ENCODE measurements at regions not wholly inside any gene's neighbourhood (a gene's known extent, or its start where the extent isn't known, plus 50 kb on each side); places are given as distances from the start of the nearest gene placed in this dataset.
"Not testable (repeated sequence)": the region's sequence is repeated elsewhere in the genome, so short reads cannot be mapped to it uniquely, and the experiment has no call there.

GRCh38 chr11:24198481-24198880, 298.4 kb upstream of the LUZP2 start:
- Mint-ChIP-seq H3K27ac (no peak overlapping the region), H3K4me3 (no peak overlapping the region), H3K9me3 (no peaks in the 10 kb centered on the region), H3K4me1 (no peaks in the 10 kb centered on the region), H3K27me3 (no peaks in the 10 kb centered on the region), H3K36me3 (ENCODE audit: low read depth) (no peaks in the 10 kb centered on the region)
- ChIA-PET POLR2A (no interaction called here), CTCF (no interaction called here)
- no peak for DNase-seq

- ChIA-PET CTCF (no interaction called here), POLR2A (no interaction called here)
- Mint-ChIP-seq H3K36me3 (ENCODE audit: low read depth) (no peaks in the 10 kb centered on the region), H3K27ac (no peak overlapping the region), H3K9me3 (no peaks in the 10 kb centered on the region), H3K27me3 (no peaks in the 10 kb centered on the region), H3K4me1 (no peaks in the 10 kb centered on the region), H3K4me3 (no peak overlapping the region)
- no peak for DNase-seq
Observed at GRCh38 chr11:24199461-24199860, 297.4 kb upstream of the LUZP2 start.

GRCh38 chr11:24206030-24206429, 290.8 kb upstream of the LUZP2 start:
- Mint-ChIP-seq H3K27ac (no peak overlapping the region), H3K27me3 (no peaks in the 10 kb centered on the region), H3K9me3 (no peaks in the 10 kb centered on the region), H3K4me1 (no peaks in the 10 kb centered on the region), H3K4me3 (no peak overlapping the region), H3K36me3 (ENCODE audit: low read depth) (no peaks in the 10 kb centered on the region)
- CTCF ChIA-PET: no interaction called here
- no peak for DNase-seq
- POLR2A ChIA-PET: no interaction called here

GRCh38 chr11:24206511-24206910, 290.3 kb upstream of the LUZP2 start:
- POLR2A ChIA-PET: no interaction called here
- Mint-ChIP-seq H3K27ac (no peak overlapping the region), H3K4me1 (no peaks in the 10 kb centered on the region), H3K27me3 (no peaks in the 10 kb centered on the region), H3K36me3 (ENCODE audit: low read depth) (no peaks in the 10 kb centered on the region), H3K9me3 (peaks cover 2% of the 10 kb centered on the region), H3K4me3 (no peak overlapping the region)
- DNase-seq: no peak
- CTCF ChIA-PET: interaction anchor here (0.7 kb wide), 1 partner anchor 1091 kb away, joined by 3 read pairs; no protein-coding TSS in a partner anchor

- no peaks in the 10 kb centered on the region for H3K27me3 Mint-ChIP-seq
- H3K36me3 Mint-ChIP-seq (ENCODE audit: low read depth): no peaks in the 10 kb centered on the region
- CTCF ChIA-PET: no interaction called here
- POLR2A ChIA-PET: no interaction called here
- H3K27ac Mint-ChIP-seq: no peak overlapping the region
- no peaks in the 10 kb centered on the region for H3K4me1 Mint-ChIP-seq
- H3K4me3 Mint-ChIP-seq: no peak overlapping the region
- no peak for DNase-seq
- H3K9me3 Mint-ChIP-seq: peaks cover 11% of the 10 kb centered on the region
Observed at GRCh38 chr11:24216488-24216887, 280.4 kb upstream of the LUZP2 start.

- POLR2A ChIA-PET; DNase-seq; H3K27me3 Mint-ChIP-seq; H3K9me3 Mint-ChIP-seq; CTCF ChIA-PET; H3K4me1 Mint-ChIP-seq; H3K4me3 Mint-ChIP-seq; H3K36me3 Mint-ChIP-seq (ENCODE audit: low read depth); H3K27ac Mint-ChIP-seq: not testable (repeated sequence)
Observed at GRCh38 chr11:24217319-24217718, 279.5 kb upstream of the LUZP2 start.

- POLR2A ChIA-PET: no interaction called here
- H3K9me3 Mint-ChIP-seq: peaks cover 3% of the 10 kb centered on the region
- no peak overlapping the region for H3K27ac Mint-ChIP-seq
- H3K4me1 Mint-ChIP-seq: no peaks in the 10 kb centered on the region
- no peaks in the 10 kb centered on the region for H3K27me3 Mint-ChIP-seq
- H3K36me3 Mint-ChIP-seq (ENCODE audit: low read depth): no peaks in the 10 kb centered on the region
- H3K4me3 Mint-ChIP-seq: no peak overlapping the region
- no peak for DNase-seq
- CTCF ChIA-PET: no interaction called here
Observed at GRCh38 chr11:24225501-24225900, 271.4 kb upstream of the LUZP2 start.

- Mint-ChIP-seq H3K36me3 (ENCODE audit: low read depth) (no peaks in the 10 kb centered on the region), H3K4me1 (no peaks in the 10 kb centered on the region), H3K9me3 (peaks cover 5% of the 10 kb centered on the region), H3K4me3 (no peak overlapping the region), H3K27me3 (no peaks in the 10 kb centered on the region), H3K27ac (no peak overlapping the region)
- ChIA-PET POLR2A (no interaction called here), CTCF (no interaction called here)
- no peak for DNase-seq
Observed at GRCh38 chr11:24226606-24227005, 270.2 kb upstream of the LUZP2 start.

- Mint-ChIP-seq H3K4me1 (no peaks in the 10 kb centered on the region), H3K27ac (no peak overlapping the region), H3K36me3 (ENCODE audit: low read depth) (no peaks in the 10 kb centered on the region), H3K4me3 (no peak overlapping the region), H3K27me3 (no peaks in the 10 kb centered on the region), H3K9me3 (peaks cover 5% of the 10 kb centered on the region)
- POLR2A ChIA-PET: no interaction called here
- DNase-seq: no peak
- CTCF ChIA-PET: no interaction called here
Observed at GRCh38 chr11:24233041-24233440, 263.8 kb upstream of the LUZP2 start.

GRCh38 chr11:24234822-24235508, 261.9 kb upstream of the LUZP2 start:
- CTCF ChIA-PET: no interaction called here
- H3K4me1 Mint-ChIP-seq: no peaks in the 10 kb centered on the region

GRCh38 chr11:24238771-24239645, 257.8 kb upstream of the LUZP2 start:
- Mint-ChIP-seq H3K9me3 (peaks cover 3% of the 10 kb centered on the region), H3K36me3 (ENCODE audit: low read depth) (no peaks in the 10 kb centered on the region), H3K4me3 (no peak overlapping the region), H3K4me1 (no peaks in the 10 kb centered on the region), H3K27ac (no peak overlapping the region), H3K27me3 (no peaks in the 10 kb centered on the region)
- ChIA-PET CTCF (no interaction called here), POLR2A (no interaction called here)
- DNase-seq: no peak

More at GRCh38 chr11:24234822-24235508, 261.9 kb upstream of the LUZP2 start:
- Mint-ChIP-seq H3K36me3 (ENCODE audit: low read depth) (no peaks in the 10 kb centered on the region), H3K9me3 (peaks cover 2% of the 10 kb centered on the region), H3K4me3 (no peak overlapping the region), H3K27ac (no peak overlapping the region), H3K27me3 (no peaks in the 10 kb centered on the region)
- no peak for DNase-seq
- POLR2A ChIA-PET: no interaction called here

- Mint-ChIP-seq H3K4me3 (no peak overlapping the region), H3K27me3 (no peaks in the 10 kb centered on the region), H3K4me1 (no peaks in the 10 kb centered on the region), H3K27ac (no peak overlapping the region), H3K9me3 (peaks cover 3% of the 10 kb centered on the region), H3K36me3 (ENCODE audit: low read depth) (no peaks in the 10 kb centered on the region)
- DNase-seq: no peak
- ChIA-PET CTCF (no interaction called here), POLR2A (no interaction called here)
Observed at GRCh38 chr11:24239930-24240329, 256.9 kb upstream of the LUZP2 start.

- no peaks in the 10 kb centered on the region for H3K36me3 Mint-ChIP-seq (ENCODE audit: low read depth)
- CTCF ChIA-PET: no interaction called here
- no peak overlapping the region for H3K27ac Mint-ChIP-seq
- no peaks in the 10 kb centered on the region for H3K27me3 Mint-ChIP-seq
- no peak for DNase-seq
- POLR2A ChIA-PET: no interaction called here
- no peak overlapping the region for H3K4me3 Mint-ChIP-seq
- peaks cover 3% of the 10 kb centered on the region for H3K9me3 Mint-ChIP-seq
- H3K4me1 Mint-ChIP-seq: no peaks in the 10 kb centered on the region
Observed at GRCh38 chr11:24240496-24241175, 256.2 kb upstream of the LUZP2 start.
